ENCODE measurements at regions not wholly inside any gene's neighbourhood (a gene's known extent, or its start where the extent isn't known, plus 50 kb on each side); places are given as distances from the start of the nearest gene placed in this dataset.

- no peak for TF ChIP-seq CTCF (IDR thresholded peaks at IDR 0.05)
- no peak for TF ChIP-seq POLR2A (IDR thresholded peaks at IDR 0.05)
Observed at GRCh38 chr15:70234256-70234905, 136.7 kb upstream of the TLE3 start.
